ENCODE measurements at regions not wholly inside any gene's neighbourhood (a gene's known extent, or its start where the extent isn't known, plus 50 kb on each side); places are given as distances from the start of the nearest gene placed in this dataset.

DNA sequence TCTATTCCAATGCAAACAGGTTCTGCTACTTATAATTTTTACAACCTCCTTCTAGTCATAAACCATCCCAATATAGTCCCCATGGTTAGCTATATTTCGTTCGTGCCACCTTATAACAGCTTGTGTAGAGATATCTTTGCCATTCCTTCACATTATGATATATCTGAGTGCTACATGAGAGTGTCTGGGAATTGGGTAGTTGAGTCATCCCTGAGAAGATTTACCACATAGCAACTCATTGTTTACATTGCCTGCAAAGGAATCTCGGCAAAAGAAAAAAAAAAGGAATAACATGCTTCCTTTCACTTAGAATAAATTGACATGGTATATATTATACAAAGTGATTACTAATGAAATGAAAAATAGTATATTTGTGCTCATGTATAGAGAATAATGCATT lies 86.0 kb upstream of the VGLL3 start:
- DNase-seq (ENCODE audit: unreplicated experiment): peak; percentile 77
- Mint-ChIP-seq H3K27ac (ENCODE audit: low read depth, unreplicated experiment) (peak overlapping the region; percentile 61), H3K4me3 (ENCODE audit: unreplicated experiment) (no peak overlapping the region), H3K9me3 (ENCODE audit: unreplicated experiment) (no peaks in the 10 kb centered on the region), H3K4me1 (ENCODE audit: insufficient read depth, unreplicated experiment) (peaks cover 10% of the 10 kb centered on the region), H3K36me3 (ENCODE audit: insufficient read depth, unreplicated experiment) (no peaks in the 10 kb centered on the region), H3K27me3 (ENCODE audit: insufficient read depth, unreplicated experiment) (no peaks in the 10 kb centered on the region)
- intact Hi-C loops (cut with micrococcal nuclease): loop anchor here (5.0 kb wide), 1 partner anchor 85 kb away; the partner anchor contains the start of gene VGLL3
- BruUV-seq (replicated peaks): no TSS peak
- TF ChIP-seq, protein P1, sequence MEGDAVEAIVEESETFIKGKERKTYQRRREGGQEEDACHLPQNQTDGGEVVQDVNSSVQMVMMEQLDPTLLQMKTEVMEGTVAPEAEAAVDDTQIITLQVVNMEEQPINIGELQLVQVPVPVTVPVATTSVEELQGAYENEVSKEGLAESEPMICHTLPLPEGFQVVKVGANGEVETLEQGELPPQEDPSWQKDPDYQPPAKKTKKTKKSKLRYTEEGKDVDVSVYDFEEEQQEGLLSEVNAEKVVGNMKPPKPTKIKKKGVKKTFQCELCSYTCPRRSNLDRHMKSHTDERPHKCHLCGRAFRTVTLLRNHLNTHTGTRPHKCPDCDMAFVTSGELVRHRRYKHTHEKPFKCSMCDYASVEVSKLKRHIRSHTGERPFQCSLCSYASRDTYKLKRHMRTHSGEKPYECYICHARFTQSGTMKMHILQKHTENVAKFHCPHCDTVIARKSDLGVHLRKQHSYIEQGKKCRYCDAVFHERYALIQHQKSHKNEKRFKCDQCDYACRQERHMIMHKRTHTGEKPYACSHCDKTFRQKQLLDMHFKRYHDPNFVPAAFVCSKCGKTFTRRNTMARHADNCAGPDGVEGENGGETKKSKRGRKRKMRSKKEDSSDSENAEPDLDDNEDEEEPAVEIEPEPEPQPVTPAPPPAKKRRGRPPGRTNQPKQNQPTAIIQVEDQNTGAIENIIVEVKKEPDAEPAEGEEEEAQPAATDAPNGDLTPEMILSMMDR (IDR thresholded peaks at IDR 0.05; ENCODE audit: unreplicated experiment): no peak
- ChIA-PET CTCF (interaction anchor here (0.6 to 1.2 kb wide), 5 partner anchors 12 to 288 kb away, joined by 3 read pairs; no protein-coding TSS in a partner anchor), POLR2A (interaction anchor here (0.6 to 1.4 kb wide), 4 partner anchors 87 to 288 kb away, joined by 3 to 5 read pairs (median 4); no protein-coding TSS in a partner anchor)

DNA sequence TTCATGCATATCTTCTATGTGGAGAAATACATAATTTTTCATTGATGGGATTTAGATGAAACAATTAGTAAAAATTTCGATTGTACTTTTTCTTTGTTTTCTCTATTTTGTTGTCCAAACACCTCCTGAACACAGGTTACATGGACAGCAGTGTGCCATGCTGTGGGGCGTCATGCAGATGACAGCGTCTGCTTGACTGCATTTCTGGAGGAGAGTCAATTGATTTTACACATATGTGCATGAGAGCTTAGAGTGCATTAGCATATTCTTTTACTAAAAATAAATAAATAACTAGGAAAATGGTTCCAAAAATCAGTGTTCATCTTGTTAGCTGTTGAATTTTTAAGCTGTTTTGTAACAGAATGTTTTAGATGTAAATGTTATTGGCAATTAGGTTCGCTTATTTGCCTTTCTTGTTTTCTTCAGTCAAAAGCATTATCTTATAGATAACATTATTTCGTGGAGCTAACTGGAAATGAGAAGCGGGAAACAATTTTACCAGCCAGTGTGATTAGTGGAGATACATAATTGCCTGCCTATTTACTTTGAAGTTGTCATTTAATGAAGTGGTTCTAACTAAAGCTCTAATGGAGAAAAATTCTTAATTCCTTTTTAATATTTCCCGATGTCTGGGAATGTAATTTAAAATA lies 82.7 kb upstream of the VGLL3 start:
- ChIA-PET CTCF (interaction anchor here (1.3 to 1.5 kb wide), 2 partner anchors 8 to 10 kb away, joined by 3 to 4 read pairs; no protein-coding TSS in a partner anchor), POLR2A (no interaction called here)
- TF ChIP-seq, protein P1 (IDR thresholded peaks at IDR 0.05; ENCODE audit: unreplicated experiment): no peak
- H3K27me3 Mint-ChIP-seq (ENCODE audit: insufficient read depth, unreplicated experiment): no peaks in the 10 kb centered on the region
- no TSS peak for BruUV-seq (replicated peaks)
- intact Hi-C loops (cut with micrococcal nuclease): no loop called here
- H3K9me3 Mint-ChIP-seq (ENCODE audit: unreplicated experiment): no peaks in the 10 kb centered on the region
- no peaks in the 10 kb centered on the region for H3K36me3 Mint-ChIP-seq (ENCODE audit: insufficient read depth, unreplicated experiment)
- H3K27ac Mint-ChIP-seq (ENCODE audit: low read depth, unreplicated experiment): no peak overlapping the region
- no peak for DNase-seq (ENCODE audit: unreplicated experiment)
- peaks cover 10% of the 10 kb centered on the region for H3K4me1 Mint-ChIP-seq (ENCODE audit: insufficient read depth, unreplicated experiment)
- H3K4me3 Mint-ChIP-seq (ENCODE audit: unreplicated experiment): no peak overlapping the region

DNA sequence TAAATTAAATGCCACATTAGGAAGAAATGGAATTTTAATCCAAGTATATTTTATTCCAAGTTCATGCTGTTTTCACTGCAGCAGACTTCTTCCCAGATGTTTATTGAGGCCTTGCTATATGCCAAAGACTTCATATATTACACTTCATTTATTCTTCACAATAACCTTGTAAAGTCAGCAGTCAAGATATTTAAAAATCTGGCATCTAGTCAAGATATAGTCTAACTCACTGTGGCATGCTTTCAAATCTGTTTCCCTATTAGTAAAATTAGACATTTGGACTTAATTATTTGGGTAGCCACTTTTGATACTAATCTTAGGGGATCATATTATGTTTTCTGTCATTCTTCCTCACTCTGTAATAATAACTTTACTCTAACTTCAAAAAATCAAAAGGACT lies 81.5 kb upstream of the VGLL3 start:
- intact Hi-C loops (cut with micrococcal nuclease): no loop called here
- no peaks in the 10 kb centered on the region for H3K9me3 Mint-ChIP-seq (ENCODE audit: unreplicated experiment)
- H3K4me1 Mint-ChIP-seq (ENCODE audit: insufficient read depth, unreplicated experiment): peaks cover 8% of the 10 kb centered on the region
- no peaks in the 10 kb centered on the region for H3K27me3 Mint-ChIP-seq (ENCODE audit: insufficient read depth, unreplicated experiment)
- ChIA-PET POLR2A (no interaction called here), CTCF (no interaction called here)
- H3K36me3 Mint-ChIP-seq (ENCODE audit: insufficient read depth, unreplicated experiment): no peaks in the 10 kb centered on the region
- H3K4me3 Mint-ChIP-seq (ENCODE audit: unreplicated experiment): no peak overlapping the region
- TF ChIP-seq, protein P1 (IDR thresholded peaks at IDR 0.05; ENCODE audit: unreplicated experiment): no peak
- DNase-seq (ENCODE audit: unreplicated experiment): no peak
- no peak overlapping the region for H3K27ac Mint-ChIP-seq (ENCODE audit: low read depth, unreplicated experiment)
- BruUV-seq (replicated peaks): no TSS peak

DNA sequence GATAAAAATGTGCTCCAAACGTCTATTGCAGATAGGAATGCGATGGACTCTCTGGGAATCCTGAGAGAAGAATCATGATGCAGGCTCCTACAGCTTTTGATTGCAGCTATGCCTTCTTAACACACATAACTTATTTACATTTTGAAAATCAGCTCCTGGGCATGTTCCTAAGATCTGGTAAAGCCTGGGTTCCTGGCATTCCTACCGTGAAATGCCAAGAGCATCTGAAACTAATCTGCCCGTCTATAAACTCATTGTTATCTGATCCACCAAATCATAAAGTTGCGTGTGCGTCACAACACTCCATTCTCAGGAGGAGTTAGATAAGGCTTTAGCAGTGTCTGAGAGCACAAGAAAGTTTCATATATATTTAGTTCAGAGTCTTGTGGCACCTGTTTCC lies 79.0 kb upstream of the VGLL3 start:
- BruUV-seq (replicated peaks): no TSS peak
- no peaks in the 10 kb centered on the region for H3K36me3 Mint-ChIP-seq (ENCODE audit: insufficient read depth, unreplicated experiment)
- TF ChIP-seq, protein P1 (IDR thresholded peaks at IDR 0.05; ENCODE audit: unreplicated experiment): no peak
- no peak overlapping the region for H3K27ac Mint-ChIP-seq (ENCODE audit: low read depth, unreplicated experiment)
- no peak overlapping the region for H3K4me3 Mint-ChIP-seq (ENCODE audit: unreplicated experiment)
- ChIA-PET CTCF (interaction anchor here (0.7 to 1.1 kb wide), 2 partner anchors 281 to 285 kb away, joined by 3 read pairs; no protein-coding TSS in a partner anchor), POLR2A (interaction anchor here (0.5 kb wide), 1 partner anchor 93 kb away, joined by 4 read pairs; no protein-coding TSS in a partner anchor)
- no peak for DNase-seq (ENCODE audit: unreplicated experiment)
- H3K4me1 Mint-ChIP-seq (ENCODE audit: insufficient read depth, unreplicated experiment): no peaks in the 10 kb centered on the region
- no peaks in the 10 kb centered on the region for H3K27me3 Mint-ChIP-seq (ENCODE audit: insufficient read depth, unreplicated experiment)
- intact Hi-C loops (cut with micrococcal nuclease): no loop called here
- no peaks in the 10 kb centered on the region for H3K9me3 Mint-ChIP-seq (ENCODE audit: unreplicated experiment)

Data from MCF 10A (cell line).